Astrocyte of the cerebellum (primary cell): ENCODE measurements at regions not wholly inside any gene's neighbourhood (a gene's known extent, or its start where the extent isn't known, plus 50 kb on each side); places are given as distances from the start of the nearest gene placed in this dataset.

Experiments used
- DNase-seq: peaks from one replicate; pipeline ENCODE4 v3.0.0-alpha.2; 2011; ENCODE audit warnings: low read depth
- H3K4me3 ChIP-seq: 2 replicates; pipeline ENCODE4 v1.5.1; 2011; ENCODE audit warnings: mild to moderate bottlenecking, low read depth, low read length, moderate library complexity
- CTCF ChIP-seq: IDR thresholded peaks from 2 replicates; pipeline ENCODE4 v1.5.1; 2012; ENCODE audit warnings: low read length, low read depth, moderate library complexity, mild to moderate bottlenecking; ENCODE audit errors: missing control alignments
- in situ Hi-C: cut with HindIII; loops from 2 replicates; pipeline ENCODE4 v1.10.0; 2017; ENCODE audit warnings: low sequenced_read_pairs

DNA sequence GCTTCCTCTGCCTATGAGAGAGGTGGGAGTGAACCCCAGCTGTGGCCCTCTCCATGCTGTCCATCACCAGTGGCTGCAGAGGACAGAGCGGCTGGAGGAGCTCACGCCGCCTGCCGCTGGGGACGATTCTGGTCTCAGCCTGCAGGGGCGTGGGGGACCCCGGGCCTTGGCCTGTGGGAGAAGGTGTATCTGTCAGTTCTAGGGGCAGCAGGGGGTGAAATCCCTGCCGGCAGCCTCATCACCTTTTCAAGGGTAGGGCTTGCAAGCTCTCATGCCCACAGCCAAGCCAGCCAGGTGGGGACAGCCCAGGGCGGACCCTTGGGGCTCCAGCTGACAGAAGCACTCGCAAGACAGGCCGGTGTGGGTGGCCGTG lies 80.2 kb downstream of the TSPAN17 start:
- DNase-seq = no peak
- no peak for TF ChIP-seq CTCF
- no peak overlapping the region for H3K4me3 ChIP-seq
- in situ Hi-C loops = no loop called here

DNA sequence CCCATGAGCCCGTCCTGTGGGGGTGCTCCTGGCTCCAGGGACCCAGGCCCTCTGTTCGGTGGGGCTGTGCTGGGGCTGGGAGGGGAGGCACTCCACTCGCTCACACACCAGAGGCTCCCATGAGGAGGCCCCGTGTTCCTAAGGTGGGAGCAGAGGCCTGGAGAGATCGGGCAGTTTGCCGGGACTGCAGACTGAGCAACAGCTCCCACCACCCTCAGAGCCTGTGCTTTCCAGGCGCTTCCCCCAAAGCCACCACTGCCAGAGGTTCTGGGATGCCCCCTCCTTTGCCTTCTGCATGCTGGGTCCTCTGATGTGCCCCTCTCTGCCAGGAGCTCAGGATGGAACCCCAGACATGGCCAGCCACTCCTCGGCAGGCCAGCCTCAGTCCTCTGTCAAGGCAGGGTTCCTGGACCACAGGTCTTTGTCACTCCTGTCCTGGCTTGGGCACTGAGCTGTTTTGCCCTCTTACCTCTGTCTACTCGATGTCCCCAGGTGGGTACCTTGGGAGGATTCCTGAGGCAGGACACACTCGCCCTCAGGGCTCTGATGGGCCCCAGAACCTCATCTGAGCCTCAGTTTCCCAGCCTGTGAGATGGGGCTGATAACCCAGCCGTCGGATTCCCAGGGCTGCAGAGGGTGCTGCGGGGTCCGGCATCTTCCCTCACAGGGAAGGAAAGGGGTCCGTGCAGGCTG lies 80.8 kb downstream of the TSPAN17 start:
- DNase-seq = no peak
- no peak for TF ChIP-seq CTCF
- no peak overlapping the region for H3K4me3 ChIP-seq
- in situ Hi-C loops = no loop called here

- H3K4me3 ChIP-seq = no peak overlapping the region
- TF ChIP-seq CTCF = no peak
- no peak for DNase-seq
- in situ Hi-C loops = no loop called here
Observed at GRCh38 chr5:176728831-176729251, 81.5 kb upstream of the UNC5A start.

DNA sequence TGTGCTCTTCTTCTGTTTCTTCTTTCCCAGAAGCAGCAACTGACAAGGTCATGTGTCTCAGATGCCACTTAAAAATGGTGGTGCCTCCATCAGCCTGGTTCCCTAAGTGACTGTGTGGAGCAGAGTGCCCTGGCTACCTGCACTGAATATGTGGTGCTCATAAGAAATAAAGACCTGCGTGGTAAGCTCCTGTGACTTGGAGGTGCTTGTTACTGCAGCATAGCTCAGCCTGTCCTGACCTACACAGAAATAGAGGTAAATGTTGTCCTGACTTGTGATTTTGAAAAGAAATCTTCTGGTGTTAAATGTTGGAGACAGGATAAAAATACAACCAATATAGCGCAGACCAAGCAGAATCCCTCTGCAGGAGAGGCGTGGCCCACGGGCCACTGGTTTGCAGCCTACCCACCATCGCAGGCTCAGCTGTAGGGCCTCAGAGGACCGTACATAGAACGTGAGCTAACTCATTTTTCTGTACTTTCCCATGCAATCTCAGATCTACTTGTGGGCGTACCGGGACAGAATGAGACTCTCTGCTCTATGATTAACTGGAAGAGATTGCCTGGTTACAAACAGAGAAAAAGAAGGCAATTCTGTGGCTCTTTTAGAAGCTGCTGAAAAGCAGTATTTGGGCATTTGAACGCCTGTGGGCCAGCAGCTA lies 79.4 kb upstream of the UNC5A start:
- no peak overlapping the region for H3K4me3 ChIP-seq
- no peak for TF ChIP-seq CTCF
- in situ Hi-C loops = no loop called here
- no peak for DNase-seq

- no peak for TF ChIP-seq CTCF
- no peak for DNase-seq
- in situ Hi-C loops = no loop called here
Observed at GRCh38 chr5:176731506-176732160, 78.7 kb upstream of the UNC5A start.

DNA sequence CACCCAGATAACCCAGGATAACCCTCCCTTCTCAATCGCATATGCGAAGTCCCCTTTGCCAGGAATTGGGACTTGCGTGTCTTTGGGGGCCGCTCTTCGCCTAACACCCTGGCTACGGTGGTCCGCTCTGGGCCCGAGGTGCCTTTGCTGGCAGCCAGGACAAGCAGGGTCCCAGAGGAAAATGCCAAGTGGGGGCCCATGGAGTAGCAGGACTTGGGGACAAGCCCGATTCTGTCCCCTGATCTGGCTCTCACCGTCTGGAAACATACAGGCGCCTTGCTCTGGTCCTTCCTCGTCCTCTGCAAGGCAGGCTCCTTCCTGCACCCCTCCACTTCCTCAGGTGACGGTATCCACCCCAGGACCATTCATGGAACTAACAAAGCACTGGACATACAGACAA lies 78.1 kb upstream of the UNC5A start:
- TF ChIP-seq CTCF = no peak

More at GRCh38 chr5:176731506-176732160, 78.7 kb upstream of the UNC5A start:
- H3K4me3 ChIP-seq = no peak overlapping the region

More for the DNA sequence above, 78.1 kb upstream of the UNC5A start:
- in situ Hi-C loops = no loop called here
- H3K4me3 ChIP-seq = no peak overlapping the region
- DNase-seq = no peak
